ENCODE measurements at regions not wholly inside any gene's neighbourhood (a gene's known extent, or its start where the extent isn't known, plus 50 kb on each side); places are given as distances from the start of the nearest gene placed in this dataset.

DNA sequence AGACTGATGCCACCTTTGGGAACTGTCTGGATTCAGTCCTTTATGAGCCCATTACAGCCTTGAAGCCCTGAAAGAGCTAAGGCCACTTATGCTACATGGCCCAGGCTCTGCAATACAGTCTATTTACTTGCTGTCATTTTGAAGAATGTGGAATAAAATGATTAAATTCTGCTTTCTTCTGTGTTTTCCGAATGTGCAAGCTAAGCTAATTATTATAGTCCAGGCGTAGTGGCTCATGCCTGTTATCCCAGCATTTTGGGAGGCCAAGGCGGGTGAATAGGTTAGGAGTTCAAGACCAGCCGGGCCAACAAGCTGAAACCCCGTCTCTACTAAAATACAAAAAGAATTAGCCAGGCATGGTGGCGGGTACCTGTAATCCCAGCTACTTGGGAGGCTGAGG, 142.5 kb downstream of the TEX29 start:
- Histone ChIP-seq H3K27me3 (no peaks in the 10 kb centered on the region), H3K9me3 (no peaks in the 10 kb centered on the region), H3K4me3 (replicated peaks in 1 of 3) (no peak overlapping the region), H3K4me1 (no peaks in the 10 kb centered on the region), H3K27ac (no peak overlapping the region), H3K36me3 (no peaks in the 10 kb centered on the region)
- TF ChIP-seq POLR2A (IDR thresholded peaks at IDR 0.05): no peak
- TF ChIP-seq, protein P1, sequence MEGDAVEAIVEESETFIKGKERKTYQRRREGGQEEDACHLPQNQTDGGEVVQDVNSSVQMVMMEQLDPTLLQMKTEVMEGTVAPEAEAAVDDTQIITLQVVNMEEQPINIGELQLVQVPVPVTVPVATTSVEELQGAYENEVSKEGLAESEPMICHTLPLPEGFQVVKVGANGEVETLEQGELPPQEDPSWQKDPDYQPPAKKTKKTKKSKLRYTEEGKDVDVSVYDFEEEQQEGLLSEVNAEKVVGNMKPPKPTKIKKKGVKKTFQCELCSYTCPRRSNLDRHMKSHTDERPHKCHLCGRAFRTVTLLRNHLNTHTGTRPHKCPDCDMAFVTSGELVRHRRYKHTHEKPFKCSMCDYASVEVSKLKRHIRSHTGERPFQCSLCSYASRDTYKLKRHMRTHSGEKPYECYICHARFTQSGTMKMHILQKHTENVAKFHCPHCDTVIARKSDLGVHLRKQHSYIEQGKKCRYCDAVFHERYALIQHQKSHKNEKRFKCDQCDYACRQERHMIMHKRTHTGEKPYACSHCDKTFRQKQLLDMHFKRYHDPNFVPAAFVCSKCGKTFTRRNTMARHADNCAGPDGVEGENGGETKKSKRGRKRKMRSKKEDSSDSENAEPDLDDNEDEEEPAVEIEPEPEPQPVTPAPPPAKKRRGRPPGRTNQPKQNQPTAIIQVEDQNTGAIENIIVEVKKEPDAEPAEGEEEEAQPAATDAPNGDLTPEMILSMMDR (IDR thresholded peaks at IDR 0.05): no peak
- intact Hi-C loops (cut with DNase I): no loop called here
- WGBS, 2 donors: 81 to 89% methylated on average over 6 of the region's 6 CpGs
- no peak for DNase-seq

DNA sequence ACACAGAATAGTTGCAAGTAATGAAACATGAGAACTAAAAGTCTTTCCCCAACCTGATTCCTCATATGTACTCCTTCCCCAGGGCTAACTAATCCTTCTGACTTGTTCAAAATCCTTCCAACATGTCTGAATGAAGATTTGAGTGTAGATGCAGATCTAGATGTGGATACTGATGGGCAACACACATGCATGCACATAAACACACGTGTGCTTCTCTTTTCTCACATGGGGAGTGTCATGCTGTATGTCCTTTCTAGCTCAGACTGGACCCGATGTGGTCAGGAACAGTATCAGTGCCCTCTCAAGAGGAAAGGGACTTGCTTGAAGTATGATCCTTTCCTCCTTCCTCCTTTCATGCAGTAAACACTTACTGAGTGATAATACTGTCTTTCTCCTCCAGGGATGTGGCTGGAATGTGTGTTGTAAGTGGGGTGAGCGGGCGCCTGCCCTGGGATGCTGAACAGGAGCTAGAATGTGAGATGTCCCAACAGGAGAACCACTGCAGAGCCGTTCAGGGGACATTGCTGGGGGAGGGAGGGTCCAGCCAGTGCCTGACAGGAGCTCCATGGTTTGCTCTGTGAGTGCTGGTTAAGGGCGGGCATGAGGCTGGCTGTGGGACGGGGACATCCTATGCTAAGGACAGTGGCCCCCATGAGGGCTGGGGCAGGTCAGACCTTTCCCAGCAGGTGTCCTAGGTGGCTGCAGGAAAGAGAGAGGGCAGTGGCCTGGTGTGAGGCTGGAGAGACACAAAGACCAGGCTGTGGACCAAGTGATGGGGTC, 146.9 kb downstream of the TEX29 start:
- 81 to 82% methylated on average over 4 to 7 of the region's 7 CpGs for WGBS, 2 donors
- DNase-seq: no peak

DNA sequence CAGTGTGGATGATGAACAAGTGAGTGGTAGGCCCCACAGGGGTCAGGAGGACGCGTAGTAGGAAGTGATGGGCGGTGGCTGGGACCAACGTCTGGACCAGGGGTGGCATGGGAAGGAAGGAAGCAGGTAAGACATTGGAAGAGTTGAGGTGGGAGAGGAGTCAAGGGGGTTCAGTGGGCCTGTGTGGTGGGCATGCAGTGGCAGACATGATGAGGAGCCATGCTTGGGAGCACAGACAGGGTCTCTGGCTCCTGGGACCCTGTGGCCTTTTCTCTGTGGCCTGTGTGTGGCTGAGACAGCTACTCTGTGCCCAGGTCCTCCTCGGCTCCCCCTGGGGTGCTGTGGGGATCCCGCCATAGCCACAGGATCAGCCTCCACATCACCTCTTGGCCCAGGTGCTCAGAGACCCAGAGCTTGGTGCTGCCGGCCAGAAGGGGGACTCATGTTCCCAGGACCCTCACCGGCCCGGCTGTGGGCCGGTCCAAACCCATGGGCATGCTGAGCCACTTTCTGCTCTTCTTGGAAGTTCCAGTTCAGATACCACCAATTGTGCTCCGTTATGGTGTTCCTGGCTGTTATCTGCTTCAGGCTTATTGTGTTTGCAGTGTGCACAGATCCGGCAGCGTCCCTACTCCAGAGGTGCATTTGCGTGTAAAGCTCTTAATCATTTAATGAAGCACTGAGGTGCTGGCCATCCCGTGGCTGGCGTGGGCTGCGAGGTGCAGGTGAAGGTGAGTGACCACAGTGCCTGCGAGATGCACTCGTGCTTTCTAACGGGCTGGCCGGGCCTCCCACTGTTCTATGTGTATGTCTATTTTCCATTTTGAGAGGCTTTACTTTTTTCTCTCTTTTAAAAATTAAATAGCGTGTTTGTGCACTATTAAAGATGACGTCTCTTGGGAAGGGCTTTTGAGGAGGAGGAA, 147.9 kb downstream of the TEX29 start:
- intact Hi-C loops (cut with DNase I): no loop called here
- no peaks in the 10 kb centered on the region for H3K36me3 ChIP-seq
- H3K4me3 ChIP-seq (replicated peaks in 1 of 3): no peak overlapping the region
- DNase-seq: no peak
- WGBS, 2 donors: 89 to 91% methylated on average over 19 to 21 of the region's 23 CpGs
- no peak for TF ChIP-seq POLR2A (IDR thresholded peaks at IDR 0.05)
- TF ChIP-seq, protein P1 (IDR thresholded peaks at IDR 0.05): no peak
- H3K9me3 ChIP-seq: no peaks in the 10 kb centered on the region
- peaks cover 0 to 6% of the 10 kb centered on the region in 2 donors for H3K4me1 ChIP-seq
- no peak overlapping the region for H3K27ac ChIP-seq
- H3K27me3 ChIP-seq: no peaks in the 10 kb centered on the region

More for the DNA sequence above, 146.9 kb downstream of the TEX29 start:
- no peak overlapping the region for H3K4me3 ChIP-seq (replicated peaks in 1 of 3)
- H3K36me3 ChIP-seq: no peaks in the 10 kb centered on the region
- H3K4me1 ChIP-seq: peaks cover 0 to 6% of the 10 kb centered on the region in 2 donors
- no peaks in the 10 kb centered on the region for H3K27me3 ChIP-seq
- no peaks in the 10 kb centered on the region for H3K9me3 ChIP-seq
- TF ChIP-seq, protein P1 (IDR thresholded peaks at IDR 0.05): no peak
- TF ChIP-seq POLR2A (IDR thresholded peaks at IDR 0.05): no peak
- intact Hi-C loops (cut with DNase I): no loop called here
- H3K27ac ChIP-seq: no peak overlapping the region

DNA sequence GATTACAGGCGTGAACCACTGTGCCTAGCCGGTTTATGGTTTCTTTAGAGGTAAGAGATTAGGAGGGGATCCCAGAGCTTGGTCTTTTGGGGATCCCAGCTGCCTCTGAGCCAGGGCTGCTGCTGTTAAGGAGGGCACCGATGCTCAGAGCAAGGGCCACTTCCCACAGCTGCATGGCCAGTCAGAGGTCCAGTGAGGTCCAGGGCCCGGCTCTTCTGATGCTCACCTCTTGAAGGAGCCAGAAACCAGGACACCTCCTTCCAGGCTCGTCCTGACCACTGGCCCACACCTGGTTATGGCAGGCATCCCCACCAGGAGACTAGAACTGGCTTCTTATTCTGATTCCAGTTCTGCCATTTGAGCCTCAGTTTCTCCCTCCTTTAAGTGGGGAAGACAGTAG, 149.0 kb downstream of the TEX29 start:
- Histone ChIP-seq H3K27me3 (no peaks in the 10 kb centered on the region), H3K36me3 (no peaks in the 10 kb centered on the region), H3K9me3 (no peaks in the 10 kb centered on the region), H3K4me3 (replicated peaks in 1 of 3) (no peak overlapping the region), H3K4me1 (peaks cover 0 to 6% of the 10 kb centered on the region in 2 donors), H3K27ac (no peak overlapping the region)
- TF ChIP-seq POLR2A (IDR thresholded peaks at IDR 0.05): no peak
- TF ChIP-seq, protein P1 (IDR thresholded peaks at IDR 0.05): no peak
- no peak for DNase-seq
- intact Hi-C loops (cut with DNase I): no loop called here
- 92 to 95% methylated on average over 5 of the region's 5 CpGs for WGBS, 2 donors
